CD14-positive monocyte (primary cell): ENCODE measurements at regions not wholly inside any gene's neighbourhood (a gene's known extent, or its start where the extent isn't known, plus 50 kb on each side); places are given as distances from the start of the nearest gene placed in this dataset.

Source experiments
- DNase-seq, 3 donors: peaks; one replicate each; pipeline ENCODE4 v3.0.0-alpha.2; 2011 to 2022
- H2AFZ ChIP-seq: 2 replicates; pipeline ENCODE4 v1.6.0; 2012; ENCODE audit warnings: mild to moderate bottlenecking, low read depth, low read length, inconsistent platforms; ENCODE audit not compliant: insufficient read depth, poor library complexity, severe bottlenecking
- H3K27ac ChIP-seq, 2 donors: 1 replicate in 1 of 2; 2 replicates in 1 of 2; pipeline ENCODE4 v1.5.1; 2012 to 2013; ENCODE audit warnings: low read length in 2 of 2, control low read depth in 1 of 2, inconsistent platforms in 1 of 2, low read depth in 1 of 2, mild to moderate bottlenecking in 1 of 2
- H3K27me3 ChIP-seq, 2 donors: one replicate each; pipeline versions ENCODE4 v1.6.0 to v1.6.1; 2011 to 2013; ENCODE audit warnings: low read length in 2 of 2; ENCODE audit not compliant: control insufficient read depth in 2 of 2, insufficient read depth in 2 of 2
- H3K36me3 ChIP-seq, 2 donors: replicated peaks in 1 of 2; 1 replicate in 1 of 2; 2 replicates in 1 of 2; pipeline versions ENCODE4 v1.5.1 to v1.6.1; 2012 to 2013; ENCODE audit warnings: low read length in 2 of 2, control low read depth in 1 of 2, inconsistent platforms in 1 of 2, mild to moderate bottlenecking in 1 of 2; ENCODE audit not compliant: insufficient read depth in 2 of 2, control insufficient read depth in 1 of 2
- H3K4me1 ChIP-seq, 2 donors: 1 replicate in 1 of 2; 2 replicates in 1 of 2; pipeline versions ENCODE4 v1.5.1 to v1.6.1; 2012 to 2013; ENCODE audit warnings: low read length in 2 of 2, control low read depth in 1 of 2, inconsistent platforms in 1 of 2, mild to moderate bottlenecking in 1 of 2, moderate library complexity in 1 of 2; ENCODE audit not compliant: insufficient read depth in 2 of 2, control insufficient read depth in 1 of 2
- H3K4me2 ChIP-seq: replicated peaks from 2 replicates; pipeline ENCODE3; 2012; ENCODE audit warnings: low read length, moderate library complexity, mild to moderate bottlenecking; ENCODE audit not compliant: poor library complexity, severe bottlenecking; ENCODE audit errors: extremely low read depth
- H3K4me3 ChIP-seq, 3 experiments: fragments of 200-600 bp in 1 of 3; sonication (generic) in 1 of 3; replicated peaks in 1 of 3; 1 replicate in 2 of 3; 2 replicates in 1 of 3; pipeline ENCODE4 v1.5.1; 2011 to 2013; ENCODE audit warnings: low read length in 3 of 3, mild to moderate bottlenecking in 3 of 3, control low read depth in 2 of 3, low read depth in 2 of 3, inconsistent platforms in 1 of 3, moderate library complexity in 1 of 3
- H3K79me2 ChIP-seq: 2 replicates; pipeline ENCODE4 v1.6.0; 2012; ENCODE audit warnings: mild to moderate bottlenecking, control low read depth, inconsistent platforms, low read length, moderate library complexity; ENCODE audit not compliant: insufficient read depth
- H3K9ac ChIP-seq: 2 replicates; pipeline ENCODE4 v1.6.0; 2017; ENCODE audit warnings: low read length, mild to moderate bottlenecking; ENCODE audit not compliant: insufficient read depth, poor library complexity, severe bottlenecking
- H3K9me3 ChIP-seq, 2 donors: replicated peaks in 1 of 2; 1 replicate in 1 of 2; 2 replicates in 1 of 2; pipeline versions ENCODE4 v1.5.1 to v1.6.1; 2012 to 2013; ENCODE audit warnings: low read length in 2 of 2, control low read depth in 1 of 2; ENCODE audit not compliant: control insufficient read depth in 1 of 2, insufficient read depth in 1 of 2
- H4K20me1 ChIP-seq: 2 replicates; pipeline ENCODE4 v1.6.0; 2012; ENCODE audit warnings: mild to moderate bottlenecking, low read length, control low read depth, moderate library complexity; ENCODE audit not compliant: insufficient read depth
- H3K27ac Mint-ChIP-seq, 7 donors: one replicate each; pipeline ENCODE4 v1.8.0; 2020; ENCODE audit warnings: mild to moderate bottlenecking in 7 of 7, mixed read lengths in 7 of 7, moderate library complexity in 6 of 7, inconsistent platforms in 2 of 7
- H3K27me3 Mint-ChIP-seq, 3 donors: one replicate each; pipeline ENCODE4 v1.8.0; 2021 to 2022; ENCODE audit warnings: low read depth in 3 of 3, mild to moderate bottlenecking in 3 of 3, mixed read lengths in 3 of 3, moderate library complexity in 3 of 3, inconsistent platforms in 1 of 3
- H3K36me3 Mint-ChIP-seq, 2 donors: one replicate each; pipeline ENCODE4 v1.8.0; 2020; ENCODE audit warnings: mixed read lengths in 2 of 2, inconsistent platforms in 1 of 2, mild to moderate bottlenecking in 1 of 2
- H3K4me1 Mint-ChIP-seq: one replicate; pipeline ENCODE4 v1.8.0; 2020; ENCODE audit warnings: mild to moderate bottlenecking, mixed read lengths
- H3K4me3 Mint-ChIP-seq, 2 donors: one replicate each; pipeline ENCODE4 v1.8.0; 2020; ENCODE audit warnings: mild to moderate bottlenecking in 2 of 2, mixed read lengths in 2 of 2, moderate library complexity in 1 of 2
- H3K9me3 Mint-ChIP-seq, 7 donors: one replicate each; pipeline ENCODE4 v1.8.0; 2020 to 2022; ENCODE audit warnings: mixed read lengths in 7 of 7, mild to moderate bottlenecking in 6 of 7, moderate library complexity in 6 of 7, inconsistent platforms in 2 of 7
- CTCF ChIP-seq: fragments of 200-600 bp; IDR thresholded peaks from one replicate; pipeline ENCODE4 v1.8.0; 2022; ENCODE audit warnings: antibody characterized with exemption, mild to moderate bottlenecking
- WGBS: methylation state at CpG from one replicate; pipeline ENCODE4 v1.1.5; 2013; ENCODE audit warnings: missing lambda C conversion rate; ENCODE audit not compliant: insufficient coverage; 5-methylcytosine and 5-hydroxymethylcytosine counted together
- intact Hi-C, 2 donors: fragments of 100-400 bp; cut with micrococcal nuclease; formaldehyde crosslinking; loops; one replicate each; pipeline versions ENCODE4 v1.15.0 to v1.15.1; 2023

GRCh38 chr12:93273834-93274564, 103.7 kb upstream of the NUDT4 start:
- H2AFZ ChIP-seq = peak overlapping the region; percentile 55
- no peak for DNase-seq
- intact Hi-C loops = no loop called here

GRCh38 chr12:93274937-93275336, 102.8 kb upstream of the NUDT4 start:
- WGBS = 100% methylated on average over 2 of the region's 9 CpGs
- H3K4me1 Mint-ChIP-seq = no peaks in the 10 kb centered on the region
- Histone ChIP-seq H3K36me3 (no peaks in the 10 kb centered on the region), H3K9me3 (no peaks in the 10 kb centered on the region), H3K27me3 (no peaks in the 10 kb centered on the region), H3K27ac (no peak overlapping the region), H2AFZ (no peak overlapping the region), H3K4me1 (no peaks in the 10 kb centered on the region), H3K4me3 (no peak overlapping the region), H3K79me2 (no peaks in the 10 kb centered on the region), H3K4me2 (no peak overlapping the region), H4K20me1 (no peaks in the 10 kb centered on the region), H3K9ac (no peak overlapping the region)
- DNase-seq = no peak
- peaks cover under 1 to 2% (median 1%) of the 10 kb centered on the region in 3 donors for H3K27me3 Mint-ChIP-seq
- TF ChIP-seq CTCF = no peak
- H3K4me3 Mint-ChIP-seq = no peak overlapping the region
- intact Hi-C loops = no loop called here
- H3K36me3 Mint-ChIP-seq = no peaks in the 10 kb centered on the region
- H3K9me3 Mint-ChIP-seq = peaks cover 0 to 7% (median 2%) of the 10 kb centered on the region in 7 donors
- no peak overlapping the region for H3K27ac Mint-ChIP-seq

More at GRCh38 chr12:93273834-93274564, 103.7 kb upstream of the NUDT4 start:
- no peaks in the 10 kb centered on the region for H3K36me3 ChIP-seq
- WGBS = 100% methylated on average over 2 of the region's 8 CpGs
- no peaks in the 10 kb centered on the region for H3K4me1 ChIP-seq
- no peaks in the 10 kb centered on the region for H3K9me3 ChIP-seq
- Mint-ChIP-seq H3K4me1 (no peaks in the 10 kb centered on the region), H3K4me3 (no peak overlapping the region), H3K9me3 (peaks cover 0 to 10% (median 7%) of the 10 kb centered on the region in 7 donors), H3K27ac (no peak overlapping the region), H3K36me3 (no peaks in the 10 kb centered on the region), H3K27me3 (peaks cover 0 to 2% (median 1%) of the 10 kb centered on the region in 3 donors)
- no peak for TF ChIP-seq CTCF
- no peaks in the 10 kb centered on the region for H3K79me2 ChIP-seq
- no peak overlapping the region for H3K4me2 ChIP-seq
- H3K9ac ChIP-seq = no peak overlapping the region
- H3K27me3 ChIP-seq = no peaks in the 10 kb centered on the region
- no peak overlapping the region for H3K4me3 ChIP-seq
- no peaks in the 10 kb centered on the region for H4K20me1 ChIP-seq
- no peak overlapping the region for H3K27ac ChIP-seq
